HepG2 (cell line): ENCODE measurements at regions not wholly inside any gene's neighbourhood (a gene's known extent, or its start where the extent isn't known, plus 50 kb on each side); places are given as distances from the start of the nearest gene placed in this dataset.

Experiments used
- ATF7-NPFF ChIP-seq: sonication (generic); formaldehyde crosslinking; IDR thresholded peaks from 2 replicates; pipeline ENCODE4 v1.8.1; 2023; ENCODE audit warnings: mild to moderate bottlenecking, low read depth, missing genetic modification reagents, moderate library complexity
- CAMTA2 ChIP-seq: sonication (generic); formaldehyde crosslinking; IDR thresholded peaks from 2 replicates; pipeline ENCODE4 v1.4.0; 2020; ENCODE audit warnings: mild to moderate bottlenecking, missing genetic modification reagents, borderline replicate concordance
- E2F2 ChIP-seq: sonication (generic); formaldehyde crosslinking; IDR thresholded peaks from 2 replicates; pipeline ENCODE4 v1.4.0; 2020; ENCODE audit warnings: missing genetic modification reagents, borderline replicate concordance
- KAT2B ChIP-seq: fragments of 150-350 bp; IDR thresholded peaks from 2 replicates; pipeline ENCODE4 v1.6.1; 2014; ENCODE audit warnings: low read depth, low read length, borderline replicate concordance
- MATR3 ChIP-seq: sonication (generic); formaldehyde crosslinking; IDR thresholded peaks from 2 replicates; pipeline ENCODE4 v1.4.0; 2020; ENCODE audit warnings: missing genetic modification reagents
- PAXIP1 ChIP-seq: sonication (generic); formaldehyde crosslinking; conservative IDR thresholded peaks from 2 replicates; pipeline ENCODE4 v1.4.0; 2020; ENCODE audit warnings: mild to moderate bottlenecking, missing genetic modification reagents, moderate library complexity
- SKIL ChIP-seq: sonication (generic); formaldehyde crosslinking; IDR thresholded peaks from 2 replicates; pipeline ENCODE4 v1.8.0; 2022; ENCODE audit warnings: missing genetic modification reagents, mild to moderate bottlenecking, moderate library complexity, borderline replicate concordance
- SMYD3 ChIP-seq: sonication (generic); formaldehyde crosslinking; IDR thresholded peaks from 2 replicates; pipeline ENCODE4 v1.8.1; 2023; ENCODE audit warnings: mild to moderate bottlenecking, missing genetic modification reagents
- SPEN ChIP-seq: sonication (generic); formaldehyde crosslinking; IDR thresholded peaks from 2 replicates; pipeline ENCODE4 v1.5.1; 2020; ENCODE audit warnings: low read depth, mild to moderate bottlenecking, missing genetic modification reagents
- TGIF2 ChIP-seq: IDR thresholded peaks from 2 replicates; pipeline ENCODE4 v1.6.1; 2016; ENCODE audit warnings: control low read depth, missing compliant biosample characterization
- ZBED4 ChIP-seq: sonication (generic); formaldehyde crosslinking; IDR thresholded peaks from 2 replicates; pipeline ENCODE4 v1.4.0; 2020; ENCODE audit warnings: missing genetic modification reagents, borderline replicate concordance
- ZBTB14 ChIP-seq: sonication (generic); formaldehyde crosslinking; IDR thresholded peaks from 2 replicates; pipeline ENCODE4 v1.4.0; 2020; ENCODE audit warnings: missing genetic modification reagents
- ZFP36L2 ChIP-seq: sonication (generic); formaldehyde crosslinking; IDR thresholded peaks from 2 replicates; pipeline ENCODE4 v1.4.0; 2020; ENCODE audit warnings: missing genetic modification reagents
- ZNF337 ChIP-seq: sonication (generic); formaldehyde crosslinking; IDR thresholded peaks from 2 replicates; pipeline ENCODE4 v1.5.1; 2020; ENCODE audit warnings: missing genetic modification reagents, low read depth, mild to moderate bottlenecking, borderline replicate concordance
- ZNF441 ChIP-seq: sonication (generic); formaldehyde crosslinking; IDR thresholded peaks from 2 replicates; pipeline ENCODE4 v1.7.0; 2021; ENCODE audit warnings: missing genetic modification reagents, borderline replicate concordance
- ZNF558 ChIP-seq: sonication (generic); formaldehyde crosslinking; IDR thresholded peaks from 2 replicates; pipeline ENCODE4 v1.9.0; 2022; ENCODE audit warnings: mild to moderate bottlenecking, missing genetic modification reagents, borderline replicate concordance
- ZNF782 ChIP-seq: sonication (generic); formaldehyde crosslinking; IDR thresholded peaks from 2 replicates; pipeline ENCODE4 v1.4.0; 2020; ENCODE audit warnings: missing genetic modification reagents, mild to moderate bottlenecking, borderline replicate concordance

DNA sequence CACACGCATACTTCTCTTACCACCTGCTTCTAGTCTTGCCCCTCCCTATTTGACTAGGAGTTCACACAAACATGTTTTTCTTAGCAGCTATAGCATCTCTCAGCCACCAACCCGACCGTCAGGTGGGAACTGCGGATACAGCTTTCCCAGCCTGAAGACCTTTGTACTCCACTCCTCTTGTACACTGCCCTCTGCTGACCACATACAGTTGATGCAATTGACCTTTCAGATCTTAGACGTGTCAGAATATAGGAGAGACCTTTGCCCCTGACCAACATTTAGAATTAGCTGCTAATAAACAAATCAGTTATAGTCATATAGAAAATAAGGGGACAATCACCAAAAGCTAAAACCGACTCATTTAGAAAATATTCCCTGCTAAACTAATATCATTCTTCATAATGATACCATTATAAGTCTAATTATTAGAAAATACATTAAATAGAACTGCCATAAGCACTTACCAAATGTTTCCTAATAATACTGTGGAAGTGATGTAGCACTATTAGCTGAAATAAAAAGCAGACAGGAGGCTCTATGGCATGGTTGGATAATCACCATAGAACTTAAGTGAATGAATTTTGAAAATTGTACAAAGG, 208.4 kb downstream of the RAD51AP2 start (continued):
- TF ChIP-seq ZBTB14 (CRISPR knock-in tag) (no peak), ATF7-NPFF (CRISPR knock-in tag) (no peak), ZNF441 (CRISPR knock-in tag) (no peak), SPEN (CRISPR knock-in tag) (peak; percentile 57; the same call in 1 of the 2 replicates), ZNF782 (no peak), ZNF558 (CRISPR knock-in tag) (no peak), TGIF2 (no peak), KAT2B (no peak), ZBED4 (no peak), ZFP36L2 (CRISPR knock-in tag) (no peak), PAXIP1 (CRISPR knock-in tag) (no peak), CAMTA2 (CRISPR knock-in tag) (no peak), MATR3 (no peak), E2F2 (CRISPR knock-in tag) (no peak), SMYD3 (CRISPR knock-in tag) (no peak), ZNF337 (CRISPR knock-in tag) (no peak), SKIL (CRISPR knock-in tag) (no peak)
